Hematopoietic multipotent progenitor cell treated with erythropoietin and hydrocortisone succinate and interleukin-3 and kit ligand, for 4 days (in vitro differentiated cells): ENCODE measurements at regions not wholly inside any gene's neighbourhood (a gene's known extent, or its start where the extent isn't known, plus 50 kb on each side); places are given as distances from the start of the nearest gene placed in this dataset.

Source experiments
- DNase-seq: peaks from one replicate; pipeline ENCODE4 v3.0.0-alpha.2; 2015

- DNase-seq = no peak
These were observed 245.4 kb downstream of the BUD13 start for GRCh38 chr11:116527180-116527991.

- DNase-seq = no peak
These were observed 246.8 kb downstream of the BUD13 start for GRCh38 chr11:116525961-116526495.

GRCh38 chr11:116519499-116519898, 253.3 kb downstream of the BUD13 start:
- DNase-seq = no peak

GRCh38 chr11:116518141-116518540, 254.6 kb downstream of the BUD13 start:
- no peak for DNase-seq

GRCh38 chr11:116517584-116517983, 255.2 kb downstream of the BUD13 start:
- DNase-seq = no peak

- no peak for DNase-seq
These were observed 255.7 kb downstream of the BUD13 start for GRCh38 chr11:116517077-116517476.

- DNase-seq = no peak
These were observed 257.1 kb downstream of the BUD13 start for GRCh38 chr11:116515664-116516184.

GRCh38 chr11:116513894-116514293, 258.9 kb downstream of the BUD13 start:
- DNase-seq = peak; percentile 63

- no peak for DNase-seq
These were observed 259.4 kb downstream of the BUD13 start for GRCh38 chr11:116513278-116513823.

- no peak for DNase-seq
These were observed 259.9 kb downstream of the BUD13 start for GRCh38 chr11:116512841-116513240.

GRCh38 chr11:116511684-116512083, 261.1 kb downstream of the BUD13 start:
- DNase-seq = no peak

- DNase-seq = no peak
These were observed 261.7 kb downstream of the BUD13 start for GRCh38 chr11:116510886-116511650.

GRCh38 chr11:116510166-116510565, 262.6 kb downstream of the BUD13 start:
- DNase-seq = no peak

GRCh38 chr11:116509551-116509950, 263.2 kb downstream of the BUD13 start:
- DNase-seq = no peak

- no peak for DNase-seq
These were observed 264.7 kb downstream of the BUD13 start for GRCh38 chr11:116507849-116508695.

- DNase-seq = no peak
These were observed 265.8 kb downstream of the BUD13 start for GRCh38 chr11:116507016-116507415.

GRCh38 chr11:116506263-116506825, 266.4 kb downstream of the BUD13 start:
- no peak for DNase-seq

- no peak for DNase-seq
These were observed 267.2 kb downstream of the BUD13 start for GRCh38 chr11:116505298-116506262.

- no peak for DNase-seq
These were observed 268.1 kb downstream of the BUD13 start for GRCh38 chr11:116504541-116505297.
